Panc1 (cell line): ENCODE measurements at regions not wholly inside any gene's neighbourhood (a gene's known extent, or its start where the extent isn't known, plus 50 kb on each side); places are given as distances from the start of the nearest gene placed in this dataset.

Experiments used
- ATAC-seq: fragments of 200-7000 bp; cut with Tn5 transposase; 2 replicates; pipeline ENCODE4 v1.9.1; 2020; ENCODE audit warnings: mild to moderate bottlenecking, moderate library complexity
- BruUV-seq: library from RNA; stranded (reverse); fragments of 400-500 nt; replicated peaks from 2 replicates; lab custom pipeline; 2021; lab: Mats Ljungman, UMichigan
- CTCF ChIA-PET: fragments of 300-600 bp; sonication (Branson Sonifier 250); formaldehyde crosslinking; loops from one replicate; lab custom pipeline; 2022; ENCODE audit warnings: antibody characterized with exemption; lab: Charles Lee
- POLR2A ChIA-PET: fragments of 300-600 bp; sonication (Branson Sonifier 250); formaldehyde crosslinking; loops from one replicate; lab custom pipeline; 2022; ENCODE audit warnings: antibody characterized with exemption; lab: Charles Lee
- DNase-seq: peaks from one replicate; pipeline ENCODE4 v3.0.0-alpha.2; 2010; ENCODE audit warnings: low read depth, low spot score
- H3K27ac ChIP-seq: 2 replicates; pipeline ENCODE4 v1.5.1; 2011; ENCODE audit warnings: mild to moderate bottlenecking, low read length, inconsistent platforms
- H3K27me3 ChIP-seq: fragments of 200-500 bp; sonication (Bioruptor generic); 2 replicates; pipeline ENCODE4 v1.6.0; 2014; ENCODE audit warnings: low read length, inconsistent platforms; ENCODE audit not compliant: control insufficient read depth, insufficient read depth
- H3K36me3 ChIP-seq: fragments of 200-500 bp; sonication (Bioruptor generic); 2 replicates; pipeline ENCODE4 v1.5.1; 2014; ENCODE audit warnings: inconsistent platforms, mild to moderate bottlenecking, low read length, moderate library complexity; ENCODE audit not compliant: control insufficient read depth, insufficient read depth
- H3K4me1 ChIP-seq: 2 replicates; pipeline ENCODE4 v1.5.1; 2011; ENCODE audit warnings: inconsistent platforms, mild to moderate bottlenecking, low read length, moderate library complexity; ENCODE audit not compliant: control insufficient read depth, insufficient read depth
- H3K4me3 ChIP-seq, 2 experiments: 2 replicates each; pipeline ENCODE4 v1.5.1; 2011 to 2012; ENCODE audit warnings: low read depth in 2 of 2, low read length in 2 of 2, mild to moderate bottlenecking in 2 of 2, inconsistent platforms in 1 of 2, moderate library complexity in 1 of 2
- H3K9me3 ChIP-seq: fragments of 200-500 bp; sonication (Bioruptor generic); 2 replicates; pipeline ENCODE4 v1.5.1; 2014; ENCODE audit warnings: low read depth, mild to moderate bottlenecking, inconsistent platforms, low read length, moderate library complexity; ENCODE audit not compliant: control insufficient read depth, insufficient read depth
- CTCF ChIP-seq: fragments of 450-650 bp; IDR thresholded peaks from 2 replicates; pipeline ENCODE4 v1.5.1; 2017; ENCODE audit warnings: mild to moderate bottlenecking
- POLR2AphosphoS5 ChIP-seq: IDR thresholded peaks from 2 replicates; pipeline ENCODE4 v1.6.1; 2012; ENCODE audit warnings: mild to moderate bottlenecking, low read depth, low read length, moderate library complexity
- SIN3A ChIP-seq: IDR thresholded peaks from 2 replicates; pipeline ENCODE4 v1.6.1; 2012; ENCODE audit warnings: low read depth, mild to moderate bottlenecking, low read length, moderate library complexity, borderline replicate concordance; ENCODE audit not compliant: insufficient read depth
- TCF7L2 ChIP-seq: IDR thresholded peaks from 2 replicates; pipeline ENCODE4 v1.6.1; 2011; ENCODE audit warnings: mild to moderate bottlenecking, low read depth, low read length, inconsistent platforms
- in situ Hi-C: cut with HindIII; loops from 2 replicates; pipeline ENCODE4 v1.10.0; 2016; ENCODE audit warnings: low sequenced_read_pairs, low pct_unique_long_range_greater_than_20kb
- intact Hi-C: fragments of 100-400 bp; cut with micrococcal nuclease; formaldehyde crosslinking; loops from one replicate; pipeline ENCODE4 v1.10.0; 2022; ENCODE audit not compliant: unreplicated experiment
- TF ChIP-seq, protein P1 (sequence below), 2 experiments: IDR thresholded peaks; 2 replicates each; pipeline ENCODE4 v1.6.1; 2011 to 2012; ENCODE audit warnings: low read depth in 2 of 2, control low read depth in 1 of 2, low read length in 1 of 2, mild to moderate bottlenecking in 1 of 2, moderate library complexity in 1 of 2; ENCODE audit not compliant: insufficient read depth in 1 of 2

DNA sequence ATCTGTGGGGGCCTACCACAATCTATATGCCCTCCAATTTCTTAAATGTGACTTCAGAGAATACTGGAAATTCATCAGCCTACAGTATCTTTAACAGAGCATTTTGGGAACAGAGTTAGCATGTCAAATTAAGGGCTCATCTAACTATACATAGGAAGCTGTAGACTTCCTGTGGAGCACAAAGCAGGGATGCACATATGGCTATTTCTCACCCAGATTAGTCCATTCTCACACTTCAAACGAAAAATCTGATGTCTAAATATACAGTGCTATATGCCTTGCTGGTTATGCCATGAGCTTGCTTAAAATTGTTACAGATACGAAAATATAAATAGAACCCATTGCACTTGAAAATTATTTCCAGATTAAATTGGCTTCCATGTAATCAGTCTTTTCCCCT lies 1922.8 kb downstream of the MRPL39 start:
- Histone ChIP-seq H3K27ac (no peak overlapping the region), H3K36me3 (no peaks in the 10 kb centered on the region), H3K4me1 (no peaks in the 10 kb centered on the region), H3K4me3 (no peak overlapping the region), H3K9me3 (no peaks in the 10 kb centered on the region), H3K27me3 (no peaks in the 10 kb centered on the region)
- ChIA-PET CTCF (no interaction called here), POLR2A (no interaction called here)
- BruUV-seq: no TSS peak
- TF ChIP-seq POLR2AphosphoS5: no peak
- no peak for TF ChIP-seq CTCF
- intact Hi-C loops: no loop called here
- ATAC-seq (no peak), DNase-seq (no peak)
- in situ Hi-C loops: no loop called here

GRCh38 chr21:23664193-23664694 lies 1943.0 kb downstream of the MRPL39 start:
- no peaks in the 10 kb centered on the region for H3K9me3 ChIP-seq
- H3K27me3 ChIP-seq: no peaks in the 10 kb centered on the region
- TF ChIP-seq TCF7L2: no peak
- TF ChIP-seq, protein P1, sequence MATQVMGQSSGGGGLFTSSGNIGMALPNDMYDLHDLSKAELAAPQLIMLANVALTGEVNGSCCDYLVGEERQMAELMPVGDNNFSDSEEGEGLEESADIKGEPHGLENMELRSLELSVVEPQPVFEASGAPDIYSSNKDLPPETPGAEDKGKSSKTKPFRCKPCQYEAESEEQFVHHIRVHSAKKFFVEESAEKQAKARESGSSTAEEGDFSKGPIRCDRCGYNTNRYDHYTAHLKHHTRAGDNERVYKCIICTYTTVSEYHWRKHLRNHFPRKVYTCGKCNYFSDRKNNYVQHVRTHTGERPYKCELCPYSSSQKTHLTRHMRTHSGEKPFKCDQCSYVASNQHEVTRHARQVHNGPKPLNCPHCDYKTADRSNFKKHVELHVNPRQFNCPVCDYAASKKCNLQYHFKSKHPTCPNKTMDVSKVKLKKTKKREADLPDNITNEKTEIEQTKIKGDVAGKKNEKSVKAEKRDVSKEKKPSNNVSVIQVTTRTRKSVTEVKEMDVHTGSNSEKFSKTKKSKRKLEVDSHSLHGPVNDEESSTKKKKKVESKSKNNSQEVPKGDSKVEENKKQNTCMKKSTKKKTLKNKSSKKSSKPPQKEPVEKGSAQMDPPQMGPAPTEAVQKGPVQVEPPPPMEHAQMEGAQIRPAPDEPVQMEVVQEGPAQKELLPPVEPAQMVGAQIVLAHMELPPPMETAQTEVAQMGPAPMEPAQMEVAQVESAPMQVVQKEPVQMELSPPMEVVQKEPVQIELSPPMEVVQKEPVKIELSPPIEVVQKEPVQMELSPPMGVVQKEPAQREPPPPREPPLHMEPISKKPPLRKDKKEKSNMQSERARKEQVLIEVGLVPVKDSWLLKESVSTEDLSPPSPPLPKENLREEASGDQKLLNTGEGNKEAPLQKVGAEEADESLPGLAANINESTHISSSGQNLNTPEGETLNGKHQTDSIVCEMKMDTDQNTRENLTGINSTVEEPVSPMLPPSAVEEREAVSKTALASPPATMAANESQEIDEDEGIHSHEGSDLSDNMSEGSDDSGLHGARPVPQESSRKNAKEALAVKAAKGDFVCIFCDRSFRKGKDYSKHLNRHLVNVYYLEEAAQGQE (IDR thresholded peaks at IDR 0.05; ENCODE audit: insufficient read depth in 1 of 2, low read depth in 2 of 2, low read length in 1 of 2): no peak
- no peak for TF ChIP-seq CTCF
- no peak for TF ChIP-seq POLR2AphosphoS5
- no peak for TF ChIP-seq SIN3A
- ATAC-seq: no peak
- in situ Hi-C loops (no loop called here), intact Hi-C loops (no loop called here)
- no peak for DNase-seq
- ChIA-PET POLR2A (interaction anchor here (0.7 kb wide), 1 partner anchor 203 kb away, joined by 7 read pairs; no protein-coding TSS in a partner anchor), CTCF (no interaction called here)
- no peaks in the 10 kb centered on the region for H3K4me1 ChIP-seq
- H3K36me3 ChIP-seq: no peaks in the 10 kb centered on the region
- H3K27ac ChIP-seq: no peak overlapping the region
- no TSS peak for BruUV-seq
- H3K4me3 ChIP-seq: no peak overlapping the region
